Caco-2 (cell line): ENCODE measurements at regions not wholly inside any gene's neighbourhood (a gene's known extent, or its start where the extent isn't known, plus 50 kb on each side); places are given as distances from the start of the nearest gene placed in this dataset.

Experiments used
- BruUV-seq: library from RNA; stranded (reverse); fragments of 400-500 nt; replicated peaks from 2 replicates; lab custom pipeline; 2021; lab: Mats Ljungman, UMichigan
- CTCF ChIA-PET: fragments of 300-600 bp; sonication (Branson Sonifier 250); formaldehyde crosslinking; loops from one replicate; lab custom pipeline; 2022; ENCODE audit warnings: antibody characterized with exemption; lab: Charles Lee
- POLR2A ChIA-PET: fragments of 300-600 bp; sonication (Branson Sonifier 250); formaldehyde crosslinking; loops from one replicate; lab custom pipeline; 2022; ENCODE audit warnings: antibody characterized with exemption; lab: Charles Lee
- DNase-seq, 2 experiments: peaks; one replicate each; pipeline versions ENCODE4 v3.0.0 to v3.0.0-alpha.2; 2020 to 2022
- H3K27me3 ChIP-seq: replicated peaks from 2 replicates; pipeline ENCODE4 v1.6.0; 2011; ENCODE audit warnings: low read length; ENCODE audit not compliant: control insufficient read depth, insufficient read depth
- H3K36me3 ChIP-seq: 2 replicates; pipeline ENCODE4 v1.5.1; 2011; ENCODE audit warnings: low read length; ENCODE audit not compliant: control insufficient read depth, insufficient read depth
- H3K4me1 ChIP-seq: fragments of 250-450 bp; sonication (Bioruptor Pico); 2 replicates; pipeline ENCODE4 v1.5.1; 2020; ENCODE audit warnings: mild to moderate bottlenecking
- H3K4me3 ChIP-seq: 2 replicates; pipeline ENCODE4 v1.5.1; 2011; ENCODE audit warnings: low read depth, mild to moderate bottlenecking, control low read depth, low read length
- H3K9me3 ChIP-seq: fragments of 250-450 bp; sonication (Bioruptor Pico); 2 replicates; pipeline ENCODE4 v1.5.1; 2020; ENCODE audit warnings: mild to moderate bottlenecking, moderate library complexity
- H3K27ac Mint-ChIP-seq: one replicate; pipeline ENCODE4 v1.8.0; 2022; ENCODE audit warnings: mixed read lengths; ENCODE audit not compliant: unreplicated experiment
- H3K27me3 Mint-ChIP-seq: one replicate; pipeline ENCODE4 v1.8.0; 2022; ENCODE audit warnings: mixed read lengths; ENCODE audit not compliant: insufficient read depth, unreplicated experiment
- H3K36me3 Mint-ChIP-seq: one replicate; pipeline ENCODE4 v1.8.0; 2022; ENCODE audit warnings: mild to moderate bottlenecking, mixed read lengths; ENCODE audit not compliant: insufficient read depth, unreplicated experiment
- H3K4me1 Mint-ChIP-seq: one replicate; pipeline ENCODE4 v1.8.0; 2022; ENCODE audit warnings: low read depth, mixed read lengths; ENCODE audit not compliant: unreplicated experiment
- H3K4me3 Mint-ChIP-seq: one replicate; pipeline ENCODE4 v1.8.0; 2022; ENCODE audit warnings: mild to moderate bottlenecking, moderate library complexity, mixed read lengths; ENCODE audit not compliant: unreplicated experiment
- H3K9me3 Mint-ChIP-seq: one replicate; pipeline ENCODE4 v1.8.0; 2022; ENCODE audit warnings: mixed read lengths; ENCODE audit not compliant: unreplicated experiment
- CTCF ChIP-seq, 2 experiments: fragments of 200-600 bp in 1 of 2; IDR thresholded peaks; 1 replicate in 1 of 2; 2 replicates in 1 of 2; pipeline versions ENCODE4 v1.5.1 to v1.8.0; 2011 to 2022; ENCODE audit warnings: antibody characterized with exemption in 1 of 2, control low read depth in 1 of 2, inconsistent platforms in 1 of 2, low read depth in 1 of 2, low read length in 1 of 2, mild to moderate bottlenecking in 1 of 2, moderate library complexity in 1 of 2; ENCODE audit not compliant: insufficient read depth in 1 of 2, severe bottlenecking in 1 of 2, unreplicated experiment in 1 of 2
- intact Hi-C: fragments of 100-400 bp; cut with micrococcal nuclease; formaldehyde crosslinking; loops from one replicate; pipeline ENCODE4 v1.10.0; 2022; ENCODE audit not compliant: unreplicated experiment

GRCh38 chr14:47863441-47863840, 188.0 kb upstream of the MDGA2 start:
- Mint-ChIP-seq H3K4me3 (no peak overlapping the region), H3K4me1 (no peaks in the 10 kb centered on the region), H3K36me3 (no peaks in the 10 kb centered on the region), H3K27me3 (no peaks in the 10 kb centered on the region), H3K9me3 (no peaks in the 10 kb centered on the region), H3K27ac (no peak overlapping the region)
- Histone ChIP-seq H3K36me3 (no peaks in the 10 kb centered on the region), H3K4me3 (no peak overlapping the region), H3K4me1 (no peaks in the 10 kb centered on the region), H3K27me3 (no peaks in the 10 kb centered on the region), H3K9me3 (no peaks in the 10 kb centered on the region)
- ChIA-PET CTCF (no interaction called here), POLR2A (no interaction called here)
- no peak for TF ChIP-seq CTCF (IDR thresholded peaks at IDR 0.05; ENCODE audit: insufficient read depth in 1 of 2, low read depth in 1 of 2, low read length in 1 of 2, severe bottlenecking in 1 of 2, unreplicated experiment in 1 of 2)
- BruUV-seq = no TSS peak
- no peak for DNase-seq
- intact Hi-C loops = no loop called here

GRCh38 chr14:47857646-47858045, 182.2 kb upstream of the MDGA2 start:
- no peaks in the 10 kb centered on the region for H3K9me3 Mint-ChIP-seq
- intact Hi-C loops = no loop called here

GRCh38 chr14:47852278-47852677, 176.9 kb upstream of the MDGA2 start:
- Mint-ChIP-seq H3K36me3 (no peaks in the 10 kb centered on the region), H3K9me3 (no peaks in the 10 kb centered on the region), H3K4me1 (no peaks in the 10 kb centered on the region), H3K27me3 (no peaks in the 10 kb centered on the region), H3K4me3 (no peak overlapping the region), H3K27ac (no peak overlapping the region)
- no peaks in the 10 kb centered on the region for H3K27me3 ChIP-seq
- H3K4me1 ChIP-seq = no peaks in the 10 kb centered on the region
- no TSS peak for BruUV-seq
- H3K9me3 ChIP-seq = no peaks in the 10 kb centered on the region
- no peak for TF ChIP-seq CTCF (IDR thresholded peaks at IDR 0.05; ENCODE audit: insufficient read depth in 1 of 2, low read depth in 1 of 2, low read length in 1 of 2, severe bottlenecking in 1 of 2, unreplicated experiment in 1 of 2)
- CTCF ChIA-PET = no interaction called here
- intact Hi-C loops = no loop called here
- H3K36me3 ChIP-seq = no peaks in the 10 kb centered on the region
- no peak overlapping the region for H3K4me3 ChIP-seq
- DNase-seq = no peak
- POLR2A ChIA-PET = no interaction called here

More at GRCh38 chr14:47857646-47858045, 182.2 kb upstream of the MDGA2 start:
- Histone ChIP-seq H3K4me1 (no peaks in the 10 kb centered on the region), H3K27me3 (no peaks in the 10 kb centered on the region), H3K4me3 (no peak overlapping the region), H3K9me3 (no peaks in the 10 kb centered on the region), H3K36me3 (no peaks in the 10 kb centered on the region)
- no peak overlapping the region for H3K4me3 Mint-ChIP-seq
- H3K36me3 Mint-ChIP-seq = no peaks in the 10 kb centered on the region
- no peak overlapping the region for H3K27ac Mint-ChIP-seq
- H3K27me3 Mint-ChIP-seq = no peaks in the 10 kb centered on the region
- no TSS peak for BruUV-seq
- ChIA-PET POLR2A (no interaction called here), CTCF (no interaction called here)
- no peak for TF ChIP-seq CTCF (IDR thresholded peaks at IDR 0.05; ENCODE audit: insufficient read depth in 1 of 2, low read depth in 1 of 2, low read length in 1 of 2, severe bottlenecking in 1 of 2, unreplicated experiment in 1 of 2)
- H3K4me1 Mint-ChIP-seq = no peaks in the 10 kb centered on the region
- no peak for DNase-seq
